ENCODE measurements at regions not wholly inside any gene's neighbourhood (a gene's known extent, or its start where the extent isn't known, plus 50 kb on each side); places are given as distances from the start of the nearest gene placed in this dataset.

- Mint-ChIP-seq H3K4me1 (ENCODE audit: low read depth) (no peaks in the 10 kb centered on the region), H3K9me3 (peaks cover 28% of the 10 kb centered on the region), H3K36me3 (ENCODE audit: low read depth) (no peaks in the 10 kb centered on the region), H3K4me3 (no peak overlapping the region), H3K27me3 (ENCODE audit: low read depth) (no peaks in the 10 kb centered on the region), H3K27ac (no peak overlapping the region)
These were observed 127.2 kb downstream of the AXIN2 start for GRCh38 chr17:65434251-65434650.

GRCh38 chr17:65433592-65433991 lies 127.9 kb downstream of the AXIN2 start:
- no peak overlapping the region for H3K4me3 Mint-ChIP-seq
- peaks cover 29% of the 10 kb centered on the region for H3K9me3 Mint-ChIP-seq
- H3K36me3 Mint-ChIP-seq (ENCODE audit: low read depth): no peaks in the 10 kb centered on the region
- no peaks in the 10 kb centered on the region for H3K4me1 Mint-ChIP-seq (ENCODE audit: low read depth)
- H3K27me3 Mint-ChIP-seq (ENCODE audit: low read depth): no peaks in the 10 kb centered on the region
- H3K27ac Mint-ChIP-seq: no peak overlapping the region

DNA sequence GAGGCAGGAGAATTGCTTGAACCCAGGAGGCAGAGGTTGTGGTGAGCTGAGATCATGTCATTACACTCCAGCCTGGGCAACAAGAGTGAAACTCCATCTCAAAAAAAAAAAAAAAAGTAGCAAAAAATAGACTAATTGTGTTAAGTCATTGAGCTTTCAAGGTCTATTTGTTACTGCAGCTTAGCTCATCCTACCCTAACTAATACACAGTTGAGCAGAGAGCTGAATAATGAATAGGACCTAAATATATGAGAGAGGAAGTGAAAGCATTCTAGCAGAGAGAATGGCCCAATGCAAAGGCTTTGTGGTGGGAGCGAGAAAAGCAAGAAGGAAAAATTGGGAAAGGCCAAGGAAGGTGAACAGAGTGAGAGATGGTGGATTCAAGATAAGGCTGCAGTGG lies 128.3 kb downstream of the AXIN2 start:
- Mint-ChIP-seq H3K4me1 (ENCODE audit: low read depth) (no peaks in the 10 kb centered on the region), H3K9me3 (peaks cover 29% of the 10 kb centered on the region)

DNA sequence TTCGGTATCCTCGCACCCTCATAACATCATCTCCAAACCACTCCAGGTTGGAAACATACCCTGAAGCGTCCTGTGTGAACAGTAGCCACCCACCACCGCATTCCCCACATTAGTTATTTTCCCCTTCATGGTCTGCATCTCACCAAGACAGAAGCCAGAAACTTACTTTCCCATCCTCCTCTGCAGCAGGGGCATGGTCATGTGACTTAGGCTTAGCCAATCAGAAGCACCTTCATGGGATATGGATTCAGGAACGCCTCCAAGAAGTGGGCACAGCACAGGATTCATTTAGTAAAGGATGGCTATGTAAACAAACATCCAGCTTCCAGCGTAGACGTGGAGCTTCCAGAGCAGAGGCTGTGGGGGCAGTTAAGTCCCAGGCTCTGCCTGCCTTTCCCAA lies 130.3 kb downstream of the AXIN2 start:
- H3K27ac Mint-ChIP-seq: no peak overlapping the region
- no peaks in the 10 kb centered on the region for H3K4me1 Mint-ChIP-seq (ENCODE audit: low read depth)
- no peaks in the 10 kb centered on the region for H3K27me3 Mint-ChIP-seq (ENCODE audit: low read depth)
- H3K36me3 Mint-ChIP-seq (ENCODE audit: low read depth): no peaks in the 10 kb centered on the region
- no peak overlapping the region for H3K4me3 Mint-ChIP-seq
- peaks cover 33% of the 10 kb centered on the region for H3K9me3 Mint-ChIP-seq

More for the DNA sequence above, 128.3 kb downstream of the AXIN2 start:
- Mint-ChIP-seq H3K36me3 (ENCODE audit: low read depth) (no peaks in the 10 kb centered on the region), H3K4me3 (no peak overlapping the region), H3K27ac (no peak overlapping the region), H3K27me3 (ENCODE audit: low read depth) (no peaks in the 10 kb centered on the region)

- Mint-ChIP-seq H3K4me3 (no peak overlapping the region), H3K9me3 (peaks cover 38% of the 10 kb centered on the region), H3K4me1 (ENCODE audit: low read depth) (no peaks in the 10 kb centered on the region), H3K27me3 (ENCODE audit: low read depth) (no peaks in the 10 kb centered on the region), H3K27ac (no peak overlapping the region), H3K36me3 (ENCODE audit: low read depth) (no peaks in the 10 kb centered on the region)
These were observed 131.1 kb downstream of the AXIN2 start for GRCh38 chr17:65430209-65430833.

- Mint-ChIP-seq H3K9me3 (peaks cover 9% of the 10 kb centered on the region), H3K27ac (no peak overlapping the region), H3K36me3 (ENCODE audit: low read depth) (no peaks in the 10 kb centered on the region), H3K4me3 (no peak overlapping the region), H3K4me1 (ENCODE audit: low read depth) (no peaks in the 10 kb centered on the region), H3K27me3 (ENCODE audit: low read depth) (no peaks in the 10 kb centered on the region)
These were observed 137.9 kb downstream of the AXIN2 start for GRCh38 chr17:65423346-65424140.

- H3K36me3 Mint-ChIP-seq (ENCODE audit: low read depth): no peaks in the 10 kb centered on the region
- no peaks in the 10 kb centered on the region for H3K4me1 Mint-ChIP-seq (ENCODE audit: low read depth)
- no peak overlapping the region for H3K27ac Mint-ChIP-seq
- H3K9me3 Mint-ChIP-seq: no peaks in the 10 kb centered on the region
- H3K27me3 Mint-ChIP-seq (ENCODE audit: low read depth): no peaks in the 10 kb centered on the region
- H3K4me3 Mint-ChIP-seq: no peak overlapping the region
These were observed 142.8 kb downstream of the AXIN2 start for GRCh38 chr17:65418622-65419021.

DNA sequence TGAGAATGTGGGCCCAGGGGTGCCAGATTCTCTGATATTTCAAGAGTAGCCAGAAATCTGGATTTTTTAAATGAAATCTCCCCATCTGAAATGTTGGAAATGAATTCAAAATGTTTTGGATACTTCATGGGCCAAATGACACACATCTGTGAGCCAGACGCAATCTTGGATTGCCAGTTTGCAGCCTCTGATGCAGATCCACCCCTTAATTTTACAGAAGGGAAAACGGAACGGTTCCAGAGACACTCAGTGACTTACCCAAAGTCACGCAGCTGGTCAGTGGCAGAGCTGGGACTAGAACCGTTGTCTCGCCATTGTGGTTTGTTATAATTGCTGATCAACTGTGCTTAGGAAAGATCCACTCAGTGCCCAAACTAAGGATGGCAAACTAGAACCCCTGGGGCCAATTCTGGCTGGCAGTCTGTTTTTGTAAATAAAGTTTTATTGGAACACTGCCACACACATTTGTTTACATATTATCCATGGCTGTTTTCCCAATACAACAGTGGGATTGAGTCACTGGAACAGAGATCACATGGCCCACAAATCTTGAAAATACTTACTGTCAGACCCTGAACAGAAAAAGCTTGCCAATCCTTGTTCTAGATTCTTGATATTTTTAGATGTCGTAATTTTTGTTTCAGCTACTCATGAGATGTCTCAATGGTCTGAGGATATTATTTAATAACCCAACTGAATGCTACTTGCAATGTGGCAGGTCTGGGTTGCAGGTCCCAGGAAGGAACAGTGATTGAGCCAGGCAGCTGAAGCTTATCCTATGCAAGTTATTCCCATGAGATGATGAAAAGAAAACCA lies 143.8 kb downstream of the AXIN2 start:
- no peaks in the 10 kb centered on the region for H3K4me1 Mint-ChIP-seq (ENCODE audit: low read depth)
- H3K27ac Mint-ChIP-seq: no peak overlapping the region
- no peaks in the 10 kb centered on the region for H3K36me3 Mint-ChIP-seq (ENCODE audit: low read depth)
- H3K4me3 Mint-ChIP-seq: no peak overlapping the region
- H3K27me3 Mint-ChIP-seq (ENCODE audit: low read depth): no peaks in the 10 kb centered on the region
- no peaks in the 10 kb centered on the region for H3K9me3 Mint-ChIP-seq

GRCh38 chr17:65415991-65416390 lies 145.5 kb downstream of the AXIN2 start:
- Mint-ChIP-seq H3K4me1 (ENCODE audit: low read depth) (no peaks in the 10 kb centered on the region), H3K36me3 (ENCODE audit: low read depth) (no peaks in the 10 kb centered on the region), H3K27me3 (ENCODE audit: low read depth) (no peaks in the 10 kb centered on the region), H3K9me3 (no peaks in the 10 kb centered on the region), H3K27ac (no peak overlapping the region), H3K4me3 (no peak overlapping the region)

- Mint-ChIP-seq H3K4me3 (no peak overlapping the region), H3K9me3 (no peaks in the 10 kb centered on the region), H3K36me3 (ENCODE audit: low read depth) (no peaks in the 10 kb centered on the region), H3K4me1 (ENCODE audit: low read depth) (no peaks in the 10 kb centered on the region), H3K27ac (no peak overlapping the region), H3K27me3 (ENCODE audit: low read depth) (no peaks in the 10 kb centered on the region)
These were observed 148.1 kb downstream of the AXIN2 start for GRCh38 chr17:65413390-65413789.

- Mint-ChIP-seq H3K4me3 (no peak overlapping the region), H3K27ac (no peak overlapping the region), H3K4me1 (ENCODE audit: low read depth) (no peaks in the 10 kb centered on the region), H3K9me3 (no peaks in the 10 kb centered on the region), H3K36me3 (ENCODE audit: low read depth) (no peaks in the 10 kb centered on the region), H3K27me3 (ENCODE audit: low read depth) (no peaks in the 10 kb centered on the region)
These were observed 152.1 kb downstream of the AXIN2 start for GRCh38 chr17:65409381-65409780.

DNA sequence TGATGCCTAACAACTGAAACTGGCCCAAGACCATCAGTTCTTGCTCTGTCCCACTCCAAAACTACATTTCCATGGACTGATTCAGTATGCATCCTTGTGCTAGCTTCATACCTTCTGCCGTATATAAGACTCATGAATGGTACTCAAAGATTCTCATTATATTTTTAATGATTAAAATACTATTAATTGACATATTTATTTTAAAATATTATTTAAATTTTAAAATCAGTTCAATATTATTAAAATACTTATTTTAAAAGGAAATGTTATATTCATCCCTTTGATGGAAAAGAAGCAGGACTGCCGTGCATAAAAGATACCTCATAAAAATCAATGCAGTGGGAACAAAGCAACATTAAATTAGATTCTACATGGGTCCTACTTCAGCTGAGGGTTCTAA lies 153.4 kb downstream of the AXIN2 start:
- Mint-ChIP-seq H3K4me3 (no peak overlapping the region), H3K4me1 (ENCODE audit: low read depth) (no peaks in the 10 kb centered on the region), H3K27me3 (ENCODE audit: low read depth) (no peaks in the 10 kb centered on the region), H3K27ac (no peak overlapping the region), H3K9me3 (no peaks in the 10 kb centered on the region), H3K36me3 (ENCODE audit: low read depth) (no peaks in the 10 kb centered on the region)

DNA sequence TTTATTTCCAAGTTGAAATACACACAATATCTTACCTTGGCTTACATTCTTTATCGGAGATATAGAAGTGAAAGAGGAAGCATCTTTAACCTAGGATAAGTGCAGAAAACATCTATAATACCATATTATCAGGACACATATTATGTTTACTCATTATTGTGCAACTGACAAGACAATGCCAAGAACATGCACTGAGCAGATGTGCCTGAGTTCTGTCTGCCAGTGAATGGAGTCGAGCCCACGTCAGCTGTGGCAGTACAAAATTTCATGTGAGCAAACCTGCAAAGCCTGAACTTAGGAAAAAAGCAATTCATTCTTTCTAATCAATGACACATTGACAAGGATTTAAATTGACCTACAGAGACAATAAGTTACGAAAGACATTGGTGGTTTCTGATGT lies 154.4 kb downstream of the AXIN2 start:
- Mint-ChIP-seq H3K9me3 (no peaks in the 10 kb centered on the region), H3K27ac (no peak overlapping the region), H3K27me3 (ENCODE audit: low read depth) (no peaks in the 10 kb centered on the region), H3K4me1 (ENCODE audit: low read depth) (no peaks in the 10 kb centered on the region), H3K36me3 (ENCODE audit: low read depth) (no peaks in the 10 kb centered on the region), H3K4me3 (no peak overlapping the region)

GRCh38 chr17:65406552-65406951 lies 154.9 kb downstream of the AXIN2 start:
- no peaks in the 10 kb centered on the region for H3K9me3 Mint-ChIP-seq
- H3K27ac Mint-ChIP-seq: no peak overlapping the region
- H3K36me3 Mint-ChIP-seq (ENCODE audit: low read depth): no peaks in the 10 kb centered on the region
- no peaks in the 10 kb centered on the region for H3K4me1 Mint-ChIP-seq (ENCODE audit: low read depth)
- H3K27me3 Mint-ChIP-seq (ENCODE audit: low read depth): no peaks in the 10 kb centered on the region
- H3K4me3 Mint-ChIP-seq: no peak overlapping the region

DNA sequence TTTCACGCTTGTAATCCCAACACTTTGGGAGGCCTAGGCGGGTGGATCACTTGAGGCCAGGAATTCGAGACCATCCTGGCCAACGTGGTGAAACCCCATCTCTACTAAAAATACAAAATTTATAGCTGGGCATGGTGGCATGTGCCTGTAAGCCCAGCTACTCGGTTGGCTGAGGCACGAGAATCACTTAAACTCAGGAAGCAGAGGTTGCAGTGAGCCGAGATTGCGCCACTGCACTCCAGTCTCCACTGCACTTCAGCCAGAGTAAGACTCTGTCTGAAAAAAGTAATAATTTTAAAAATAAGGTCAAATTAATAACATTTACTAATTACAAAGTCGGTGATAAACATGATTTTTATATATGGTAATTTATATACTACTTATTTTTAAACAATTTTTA lies 155.9 kb downstream of the AXIN2 start:
- no peaks in the 10 kb centered on the region for H3K4me1 Mint-ChIP-seq (ENCODE audit: low read depth)
- H3K27me3 Mint-ChIP-seq (ENCODE audit: low read depth): peaks cover 7% of the 10 kb centered on the region
- no peaks in the 10 kb centered on the region for H3K36me3 Mint-ChIP-seq (ENCODE audit: low read depth)
- no peak overlapping the region for H3K27ac Mint-ChIP-seq
- no peak overlapping the region for H3K4me3 Mint-ChIP-seq
- no peaks in the 10 kb centered on the region for H3K9me3 Mint-ChIP-seq
